ENCODE measurements at regions not wholly inside any gene's neighbourhood (a gene's known extent, or its start where the extent isn't known, plus 50 kb on each side); places are given as distances from the start of the nearest gene placed in this dataset.

DNA sequence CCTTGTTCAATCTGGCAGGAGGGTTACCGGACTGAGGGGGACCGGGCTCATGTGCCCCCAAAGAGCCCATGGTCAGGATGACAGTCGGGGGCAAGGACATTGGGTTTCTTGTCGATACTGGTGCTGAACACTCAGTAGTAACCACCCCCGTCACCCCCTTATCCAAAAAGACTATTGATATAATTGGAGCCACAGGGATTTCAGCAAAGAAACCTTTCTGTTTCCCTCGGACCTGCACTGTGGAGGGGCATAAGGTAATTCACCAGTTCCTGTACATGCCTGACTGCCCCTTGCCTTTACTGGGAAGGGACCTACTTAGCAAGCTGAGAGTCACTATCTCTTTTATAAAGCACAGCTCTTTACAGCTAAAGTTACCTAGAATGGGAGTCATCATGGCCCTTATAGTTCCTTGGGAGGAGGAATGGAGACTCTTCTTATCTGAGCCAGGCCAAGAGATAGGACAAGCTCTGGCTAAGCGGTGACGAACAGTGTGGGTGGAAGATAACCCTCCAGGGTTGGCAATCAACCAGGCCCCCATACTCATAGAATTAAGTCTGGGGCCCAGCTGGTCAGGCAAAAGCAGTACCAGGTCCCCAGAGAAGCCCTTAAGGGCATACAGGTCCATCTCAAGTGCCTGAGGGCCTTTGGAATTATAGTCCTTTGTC is 603.7 kb downstream of the UQCRFS1 start (continued):
- TF ChIP-seq, protein P1, sequence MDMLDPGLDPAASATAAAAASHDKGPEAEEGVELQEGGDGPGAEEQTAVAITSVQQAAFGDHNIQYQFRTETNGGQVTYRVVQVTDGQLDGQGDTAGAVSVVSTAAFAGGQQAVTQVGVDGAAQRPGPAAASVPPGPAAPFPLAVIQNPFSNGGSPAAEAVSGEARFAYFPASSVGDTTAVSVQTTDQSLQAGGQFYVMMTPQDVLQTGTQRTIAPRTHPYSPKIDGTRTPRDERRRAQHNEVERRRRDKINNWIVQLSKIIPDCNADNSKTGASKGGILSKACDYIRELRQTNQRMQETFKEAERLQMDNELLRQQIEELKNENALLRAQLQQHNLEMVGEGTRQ (IDR thresholded peaks at IDR 0.05): no peak
- no peak for TF ChIP-seq ZSCAN20 (CRISPR knock-in tag; IDR thresholded peaks at IDR 0.05)
- no peak for TF ChIP-seq HOXB5 (CRISPR knock-in tag; IDR thresholded peaks at IDR 0.05)
- no peak for TF ChIP-seq ZFP36 (IDR thresholded peaks at IDR 0.05; ENCODE audit: borderline replicate concordance, partially characterized antibody)

DNA sequence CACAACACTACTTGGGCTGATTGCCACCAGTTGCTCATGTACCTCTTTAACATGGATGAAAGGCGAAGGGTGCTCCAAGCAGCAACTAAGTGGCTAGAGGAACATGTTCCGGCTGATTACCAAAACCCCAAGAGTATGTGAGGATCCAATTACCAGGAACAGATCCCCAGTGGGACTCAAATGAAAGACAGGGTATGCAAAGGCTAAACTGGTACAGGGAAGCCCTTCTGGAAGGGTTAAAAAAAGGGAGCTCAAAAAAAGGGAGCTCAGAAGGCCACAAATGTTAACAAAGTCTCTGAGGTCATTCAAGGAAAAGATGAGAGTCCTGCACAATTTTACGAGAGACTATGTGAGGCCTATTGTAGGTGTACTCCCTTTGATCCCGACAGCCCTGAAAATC is 604.7 kb downstream of the UQCRFS1 start:
- WGBS (ENCODE audit: missing lambda C conversion rate): 29% methylated on average over 4 of the region's 4 CpGs
- ChIA-PET POLR2A (no interaction called here), CTCF (no interaction called here)
- Histone ChIP-seq H3K9me3 (peaks cover 23% of the 10 kb centered on the region; the same call in 1 of the 3 replicates), H3K4me3 (no peak overlapping the region), H3K27ac (no peak overlapping the region), H3K4me2 (no peak overlapping the region), H3K4me1 (no peaks in the 10 kb centered on the region)
- TF ChIP-seq FOSL2 (IDR thresholded peaks at IDR 0.05) (no peak), FOSL2 (CRISPR knock-in tag; IDR thresholded peaks at IDR 0.05) (no peak), MAFK (IDR thresholded peaks at IDR 0.05; ENCODE audit: partially characterized antibody) (no peak), CHD4 (IDR thresholded peaks at IDR 0.05; ENCODE audit: borderline replicate concordance) (no peak), ZNF302 (CRISPR knock-in tag; IDR thresholded peaks at IDR 0.05) (no peak)
- TF ChIP-seq, protein P2, sequence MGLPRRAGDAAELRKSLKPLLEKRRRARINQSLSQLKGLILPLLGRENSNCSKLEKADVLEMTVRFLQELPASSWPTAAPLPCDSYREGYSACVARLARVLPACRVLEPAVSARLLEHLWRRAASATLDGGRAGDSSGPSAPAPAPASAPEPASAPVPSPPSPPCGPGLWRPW (IDR thresholded peaks at IDR 0.05): no peak
- TF ChIP-seq, protein P3, sequence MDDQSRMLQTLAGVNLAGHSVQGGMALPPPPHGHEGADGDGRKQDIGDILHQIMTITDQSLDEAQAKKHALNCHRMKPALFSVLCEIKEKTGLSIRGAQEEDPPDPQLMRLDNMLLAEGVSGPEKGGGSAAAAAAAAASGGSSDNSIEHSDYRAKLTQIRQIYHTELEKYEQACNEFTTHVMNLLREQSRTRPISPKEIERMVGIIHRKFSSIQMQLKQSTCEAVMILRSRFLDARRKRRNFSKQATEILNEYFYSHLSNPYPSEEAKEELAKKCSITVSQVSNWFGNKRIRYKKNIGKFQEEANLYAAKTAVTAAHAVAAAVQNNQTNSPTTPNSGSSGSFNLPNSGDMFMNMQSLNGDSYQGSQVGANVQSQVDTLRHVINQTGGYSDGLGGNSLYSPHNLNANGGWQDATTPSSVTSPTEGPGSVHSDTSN (IDR thresholded peaks at IDR 0.05): no peak
- no peak for FAIRE-seq
- DNase-seq (ENCODE audit: low read depth in 1 of 2, low spot score in 1 of 2): no peak
- ATAC-seq: no peak

DNA sequence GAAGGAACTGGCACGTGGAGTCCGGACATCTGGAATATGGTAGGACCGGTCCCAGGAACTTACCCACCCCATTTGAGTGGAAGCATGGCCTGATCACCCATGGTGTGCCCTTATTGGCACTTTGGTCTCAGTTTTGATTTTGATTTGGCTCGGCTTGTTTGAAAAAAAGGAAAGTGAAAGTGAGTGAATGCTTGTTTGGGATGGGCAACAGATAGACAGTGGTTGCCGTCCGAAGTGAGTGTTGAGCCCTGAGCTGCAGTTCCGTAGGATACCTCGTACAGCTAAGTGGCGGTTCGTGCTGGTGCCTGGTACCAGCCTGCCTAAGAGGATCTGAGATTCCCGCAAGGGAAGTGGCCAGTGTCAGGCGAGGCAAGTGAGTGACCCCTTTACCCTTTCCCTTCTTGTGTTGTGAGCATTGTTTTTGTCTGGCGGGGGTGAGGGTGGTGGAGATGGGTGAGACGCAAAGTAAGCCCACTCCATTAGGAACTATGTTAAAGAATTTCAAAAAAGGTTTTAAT is 605.8 kb downstream of the UQCRFS1 start:
- no peaks in the 10 kb centered on the region for H3K4me1 ChIP-seq
- POLR2A ChIA-PET: no interaction called here
- WGBS (ENCODE audit: missing lambda C conversion rate): 33% methylated on average over 14 of the region's 14 CpGs
- ATAC-seq: no peak
- TF ChIP-seq, protein P4, sequence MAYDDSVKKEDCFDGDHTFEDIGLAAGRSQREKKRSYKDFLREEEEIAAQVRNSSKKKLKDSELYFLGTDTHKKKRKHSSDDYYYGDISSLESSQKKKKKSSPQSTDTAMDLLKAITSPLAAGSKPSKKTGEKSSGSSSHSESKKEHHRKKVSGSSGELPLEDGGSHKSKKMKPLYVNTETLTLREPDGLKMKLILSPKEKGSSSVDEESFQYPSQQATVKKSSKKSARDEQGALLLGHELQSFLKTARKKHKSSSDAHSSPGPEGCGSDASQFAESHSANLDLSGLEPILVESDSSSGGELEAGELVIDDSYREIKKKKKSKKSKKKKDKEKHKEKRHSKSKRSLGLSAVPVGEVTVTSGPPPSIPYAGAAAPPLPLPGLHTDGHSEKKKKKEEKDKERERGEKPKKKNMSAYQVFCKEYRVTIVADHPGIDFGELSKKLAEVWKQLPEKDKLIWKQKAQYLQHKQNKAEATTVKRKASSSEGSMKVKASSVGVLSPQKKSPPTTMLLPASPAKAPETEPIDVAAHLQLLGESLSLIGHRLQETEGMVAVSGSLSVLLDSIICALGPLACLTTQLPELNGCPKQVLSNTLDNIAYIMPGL (CRISPR knock-in tag; IDR thresholded peaks at IDR 0.05; ENCODE audit: borderline replicate concordance): no peak
- TF ChIP-seq KDM1A (IDR thresholded peaks at IDR 0.05; ENCODE audit: low read depth): no peak
- no peak for TF ChIP-seq RAD21 (conservative IDR thresholded peaks at IDR 0.05 in 1 of 2, IDR thresholded peaks at IDR 0.05 in 1 of 2)
- no peak for TF ChIP-seq PHF8 (IDR thresholded peaks at IDR 0.05; ENCODE audit: borderline replicate concordance, low read depth)
- H3K9me3 ChIP-seq: peaks cover 27% of the 10 kb centered on the region; the same call in 1 of the 3 replicates
- H3K27ac ChIP-seq: no peak overlapping the region
- DNase-seq (ENCODE audit: low read depth in 1 of 2, low spot score in 1 of 2): no peak
- CTCF ChIA-PET: no interaction called here
- no peak for FAIRE-seq
- no peak overlapping the region for H3K4me2 ChIP-seq
- H3K4me3 ChIP-seq: no peak overlapping the region

All from A549 (cell line).